ENCODE measurements at regions not wholly inside any gene's neighbourhood (a gene's known extent, or its start where the extent isn't known, plus 50 kb on each side); places are given as distances from the start of the nearest gene placed in this dataset.

- Histone ChIP-seq H3K27ac (peak overlapping the region in 1 of 2 donors; percentile 60), H3K9me3 (no peaks in the 10 kb centered on the region), H3K27me3 (no peaks in the 10 kb centered on the region), H3K4me1 (peaks cover 0 to 10% of the 10 kb centered on the region in 2 donors), H3K36me3 (no peaks in the 10 kb centered on the region), H3K4me3 (no peak overlapping the region)
- intact Hi-C loops (cut with DNase I; ENCODE audit: low total_unique reads): no loop called here
- DNase-seq: no peak
- TF ChIP-seq POLR2A (IDR thresholded peaks at IDR 0.05): no peak
- TF ChIP-seq, protein P1, sequence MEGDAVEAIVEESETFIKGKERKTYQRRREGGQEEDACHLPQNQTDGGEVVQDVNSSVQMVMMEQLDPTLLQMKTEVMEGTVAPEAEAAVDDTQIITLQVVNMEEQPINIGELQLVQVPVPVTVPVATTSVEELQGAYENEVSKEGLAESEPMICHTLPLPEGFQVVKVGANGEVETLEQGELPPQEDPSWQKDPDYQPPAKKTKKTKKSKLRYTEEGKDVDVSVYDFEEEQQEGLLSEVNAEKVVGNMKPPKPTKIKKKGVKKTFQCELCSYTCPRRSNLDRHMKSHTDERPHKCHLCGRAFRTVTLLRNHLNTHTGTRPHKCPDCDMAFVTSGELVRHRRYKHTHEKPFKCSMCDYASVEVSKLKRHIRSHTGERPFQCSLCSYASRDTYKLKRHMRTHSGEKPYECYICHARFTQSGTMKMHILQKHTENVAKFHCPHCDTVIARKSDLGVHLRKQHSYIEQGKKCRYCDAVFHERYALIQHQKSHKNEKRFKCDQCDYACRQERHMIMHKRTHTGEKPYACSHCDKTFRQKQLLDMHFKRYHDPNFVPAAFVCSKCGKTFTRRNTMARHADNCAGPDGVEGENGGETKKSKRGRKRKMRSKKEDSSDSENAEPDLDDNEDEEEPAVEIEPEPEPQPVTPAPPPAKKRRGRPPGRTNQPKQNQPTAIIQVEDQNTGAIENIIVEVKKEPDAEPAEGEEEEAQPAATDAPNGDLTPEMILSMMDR (IDR thresholded peaks at IDR 0.05): no peak
These were observed 404.5 kb upstream of the ADAMTS5 start for GRCh38 chr21:27371115-27371974.

DNA sequence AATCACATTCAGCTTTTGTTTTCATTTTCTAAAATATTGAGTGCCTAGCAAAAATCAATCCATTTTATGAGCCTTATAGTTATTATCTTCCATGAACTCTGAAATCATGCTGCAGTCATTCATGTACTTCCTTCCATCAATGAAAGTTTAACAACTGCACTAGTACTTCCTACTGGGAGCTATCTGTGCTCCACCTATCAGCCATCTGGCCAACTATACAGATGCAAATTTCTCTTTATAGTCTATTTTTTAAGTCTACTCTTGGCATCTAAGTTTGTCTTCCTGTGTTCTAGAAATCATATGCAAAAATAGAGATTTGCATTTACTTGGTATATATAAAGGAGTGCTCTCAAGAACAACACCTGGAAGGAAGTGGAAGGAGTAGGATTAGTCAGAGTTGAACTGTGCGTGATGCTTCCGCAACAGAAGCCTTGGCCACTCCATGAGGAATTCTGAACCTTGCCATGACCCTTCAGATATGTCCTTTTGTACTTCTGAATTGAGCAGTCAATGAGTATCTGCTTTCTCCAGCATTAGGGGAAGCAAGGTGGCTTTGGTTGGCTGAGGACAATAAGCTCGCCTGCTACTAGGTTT is 403.2 kb upstream of the ADAMTS5 start:
- peaks cover 0 to 10% of the 10 kb centered on the region in 2 donors for H3K4me1 ChIP-seq
- no peaks in the 10 kb centered on the region for H3K27me3 ChIP-seq
- intact Hi-C loops (cut with DNase I; ENCODE audit: low total_unique reads): no loop called here
- no peaks in the 10 kb centered on the region for H3K36me3 ChIP-seq
- TF ChIP-seq, protein P1 (IDR thresholded peaks at IDR 0.05): no peak
- TF ChIP-seq POLR2A (IDR thresholded peaks at IDR 0.05): no peak
- H3K27ac ChIP-seq: peak overlapping the region in 1 of 2 donors; percentile 3
- no peak overlapping the region for H3K4me3 ChIP-seq
- no peak for DNase-seq
- no peaks in the 10 kb centered on the region for H3K9me3 ChIP-seq

DNA sequence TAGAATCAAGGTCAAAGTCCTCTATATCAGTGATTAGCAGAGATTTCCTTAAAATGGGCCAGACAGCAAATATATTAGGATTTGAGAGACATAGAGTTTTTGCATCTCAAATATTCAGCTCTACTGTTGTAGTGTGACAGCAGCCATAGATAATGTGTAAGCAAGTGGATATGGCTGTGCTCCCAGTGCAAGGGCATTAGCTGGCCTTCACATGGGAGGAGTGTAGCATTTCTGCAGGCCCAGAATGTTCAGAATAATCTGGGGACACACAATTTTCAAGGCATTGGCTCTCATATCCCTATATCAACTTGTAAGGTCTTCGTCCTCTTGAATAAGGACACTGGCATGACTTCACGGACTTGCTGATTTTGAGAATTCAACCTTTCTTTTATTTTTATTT is 402.3 kb upstream of the ADAMTS5 start:
- Histone ChIP-seq H3K27ac (no peak overlapping the region), H3K4me3 (no peak overlapping the region)
- no peak for DNase-seq

DNA sequence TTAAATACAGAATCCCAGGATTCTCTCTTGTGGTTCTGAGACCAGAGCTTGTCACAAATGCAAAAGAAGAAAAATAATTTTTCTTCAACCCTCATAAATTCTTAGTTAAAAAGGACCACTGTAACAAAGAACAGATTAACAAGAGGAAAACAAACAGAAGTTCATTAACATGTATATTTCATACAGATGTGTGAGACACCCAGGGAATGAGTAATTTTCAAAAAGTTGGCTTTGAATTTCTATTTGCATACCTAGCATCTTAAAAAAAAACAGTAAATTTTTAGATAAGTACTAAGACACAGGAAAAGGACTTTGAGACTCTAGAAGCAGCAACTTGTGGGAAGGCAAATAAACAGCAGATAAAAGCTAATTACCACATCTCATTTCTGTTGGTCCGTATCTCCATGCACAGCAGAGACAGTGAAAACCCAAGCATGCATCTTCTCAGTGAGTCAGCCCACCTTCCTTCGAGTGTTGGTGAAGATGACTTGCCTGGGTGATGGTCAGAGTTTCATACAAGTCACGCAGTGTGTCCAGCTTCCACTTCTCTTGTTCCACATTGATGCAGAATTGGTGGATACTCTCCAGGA is 399.9 kb upstream of the ADAMTS5 start:
- no peak overlapping the region for H3K27ac ChIP-seq
- no peaks in the 10 kb centered on the region for H3K27me3 ChIP-seq
- H3K9me3 ChIP-seq: no peaks in the 10 kb centered on the region
- intact Hi-C loops (cut with DNase I; ENCODE audit: low total_unique reads): no loop called here
- DNase-seq: no peak
- no peak overlapping the region for H3K4me3 ChIP-seq
- H3K4me1 ChIP-seq: peaks cover 0 to 9% of the 10 kb centered on the region in 2 donors
- TF ChIP-seq, protein P1 (IDR thresholded peaks at IDR 0.05): no peak
- TF ChIP-seq POLR2A (IDR thresholded peaks at IDR 0.05): no peak
- H3K36me3 ChIP-seq: no peaks in the 10 kb centered on the region

More for the DNA sequence above, 402.3 kb upstream of the ADAMTS5 start:
- H3K9me3 ChIP-seq: no peaks in the 10 kb centered on the region
- H3K36me3 ChIP-seq: no peaks in the 10 kb centered on the region
- no peaks in the 10 kb centered on the region for H3K27me3 ChIP-seq
- intact Hi-C loops (cut with DNase I; ENCODE audit: low total_unique reads): no loop called here
- H3K4me1 ChIP-seq: peaks cover 0 to 10% of the 10 kb centered on the region in 2 donors
- TF ChIP-seq, protein P1 (IDR thresholded peaks at IDR 0.05): no peak
- no peak for TF ChIP-seq POLR2A (IDR thresholded peaks at IDR 0.05)

- no peak overlapping the region for H3K4me3 ChIP-seq
- TF ChIP-seq, protein P1 (IDR thresholded peaks at IDR 0.05): no peak
- TF ChIP-seq POLR2A (IDR thresholded peaks at IDR 0.05): no peak
- H3K27me3 ChIP-seq: no peaks in the 10 kb centered on the region
- H3K9me3 ChIP-seq: no peaks in the 10 kb centered on the region
- intact Hi-C loops (cut with DNase I; ENCODE audit: low total_unique reads): no loop called here
- H3K36me3 ChIP-seq: no peaks in the 10 kb centered on the region
- no peak overlapping the region for H3K27ac ChIP-seq
- H3K4me1 ChIP-seq: peaks cover 0 to 2% of the 10 kb centered on the region in 2 donors
- DNase-seq: no peak
These were observed 399.1 kb upstream of the ADAMTS5 start for GRCh38 chr21:27366036-27366435.

Measured in uterus (tissue), 3 donors.